DND-41 (cell line): ENCODE measurements at regions not wholly inside any gene's neighbourhood (a gene's known extent, or its start where the extent isn't known, plus 50 kb on each side); places are given as distances from the start of the nearest gene placed in this dataset.

Experiments
- CTCF ChIP-seq: IDR thresholded peaks from 2 replicates; pipeline ENCODE4 v1.5.1; 2012; ENCODE audit warnings: borderline replicate concordance, low read length, moderate library complexity, mild to moderate bottlenecking; ENCODE audit not compliant: poor library complexity, severe bottlenecking; ENCODE audit errors: extremely low read depth
- EZH2 ChIP-seq: IDR thresholded peaks from 3 replicates; pipeline ENCODE4 v1.6.1; 2012; ENCODE audit warnings: borderline replicate concordance, low read depth, mild to moderate bottlenecking, moderate library complexity, low read length, inconsistent platforms; ENCODE audit not compliant: severe bottlenecking

- no peak for TF ChIP-seq CTCF
- TF ChIP-seq EZH2: no peak
Observed at GRCh38 chr4:66164869-66165268, 494.6 kb upstream of the EPHA5 start.
